K562 (cell line): ENCODE measurements at regions not wholly inside any gene's neighbourhood (a gene's known extent, or its start where the extent isn't known, plus 50 kb on each side); places are given as distances from the start of the nearest gene placed in this dataset.

Experiments used
- ATAC-seq: fragments of 200-7000 bp; cut with Tn5 transposase; 3 replicates; pipeline ENCODE4 v1.9.1; 2020; ENCODE audit warnings: moderate library complexity
- BruUV-seq: library from RNA; stranded (reverse); fragments of 400-500 nt; replicated peaks from 2 replicates; lab custom pipeline; 2021; lab: Mats Ljungman, UMichigan
- CTCF ChIA-PET: fragments of 300-600 bp; formaldehyde crosslinking; extraction: SDS; loops from one replicate; lab custom pipeline; 2021; ENCODE audit warnings: low intra/inter-chr PET ratio; lab: Yijun Ruan, JAX
- POLR2A ChIA-PET: fragments of 300-600, 350-650 bp; sonication (Branson Sonifier 250); formaldehyde crosslinking; extraction: SDS; loops from one replicate; lab custom pipeline; 2021; ENCODE audit warnings: antibody characterized with exemption, inconsistent platforms; lab: Yijun Ruan, JAX
- DNase-seq, 4 experiments: peaks; one replicate each; pipeline versions ENCODE4 v3.0.0 to v3.0.0-alpha.2; 2011 to 2018; ENCODE audit warnings: low spot score in 3 of 4, mixed read lengths in 3 of 4; ENCODE audit errors: extremely low read depth in 1 of 4
- FAIRE-seq: peaks from 2 replicates; lab custom pipeline; 2011; peaks lifted over from hg19 to GRCh38; lab: Jason Lieb, UNC
- H2AFZ ChIP-seq: 2 replicates; pipeline ENCODE4 v1.6.0; 2011; ENCODE audit warnings: low read depth, low read length, control low read depth, inconsistent platforms
- H3K27ac ChIP-seq: fragments of 200-600 bp; 3 replicates; pipeline ENCODE4 v1.8.0; 2011; ENCODE audit warnings: low read depth, mild to moderate bottlenecking, control low read depth, inconsistent platforms, low read length, moderate library complexity, mixed read lengths; ENCODE audit errors: extremely low read depth
- H3K27me3 ChIP-seq, 2 experiments: fragments of 300-600 bp in 1 of 2; 2 replicates in 1 of 2; 3 replicates in 1 of 2; pipeline versions ENCODE4 v1.6.0 to v1.8.0; 2011; ENCODE audit warnings: inconsistent platforms in 2 of 2, low read length in 2 of 2, mild to moderate bottlenecking in 1 of 2, mixed read lengths in 1 of 2, moderate library complexity in 1 of 2; ENCODE audit not compliant: control insufficient read depth in 2 of 2, insufficient read depth in 2 of 2
- H3K36me3 ChIP-seq: fragments of 300-600 bp; 3 replicates; pipeline ENCODE4 v1.8.0; 2011; ENCODE audit warnings: mild to moderate bottlenecking, low read length, inconsistent platforms; ENCODE audit not compliant: control insufficient read depth, insufficient read depth
- H3K4me1 ChIP-seq, 2 experiments: fragments of 200-600 bp in 1 of 2; replicated peaks in 1 of 2; 2 replicates in 1 of 2; 3 replicates in 1 of 2; pipeline versions ENCODE4 v1.5.1 to v1.8.0; 2011; ENCODE audit warnings: inconsistent platforms in 2 of 2, low read length in 2 of 2, mild to moderate bottlenecking in 1 of 2, mixed read lengths in 1 of 2, moderate library complexity in 1 of 2; ENCODE audit not compliant: control insufficient read depth in 2 of 2, insufficient read depth in 2 of 2
- H3K4me2 ChIP-seq: 2 replicates; pipeline ENCODE4 v1.6.1; 2011; ENCODE audit warnings: low read length, control low read depth, inconsistent platforms, mixed read lengths; ENCODE audit not compliant: insufficient read depth
- H3K4me3 ChIP-seq: fragments of 200-600 bp; sonication (generic), shearing (Covaris generic); 2 replicates; pipeline ENCODE4 v1.5.1; 2016; ENCODE audit warnings: control low read depth, inconsistent platforms
- H3K79me2 ChIP-seq: fragments of 200-600 bp; 3 replicates; pipeline ENCODE4 v1.8.0; 2011; ENCODE audit warnings: low read length, inconsistent platforms; ENCODE audit not compliant: control insufficient read depth, insufficient read depth
- H3K9ac ChIP-seq, 2 experiments: 2 replicates each; pipeline versions ENCODE4 v1.6.0 to v1.6.1; 2011; ENCODE audit warnings: low read depth in 2 of 2, low read length in 2 of 2, control low read depth in 1 of 2, inconsistent platforms in 1 of 2, mild to moderate bottlenecking in 1 of 2, mixed read lengths in 1 of 2; ENCODE audit not compliant: insufficient read depth in 1 of 2
- H3K9me1 ChIP-seq: one replicate; pipeline ENCODE4 v1.6.0; 2011; ENCODE audit warnings: inconsistent platforms, mild to moderate bottlenecking, low read length, moderate library complexity; ENCODE audit not compliant: control insufficient read depth, insufficient read depth
- H3K9me3 ChIP-seq: replicated peaks from 2 replicates; pipeline ENCODE4 v1.5.1; 2011; ENCODE audit warnings: low read depth, low read length, inconsistent platforms; ENCODE audit not compliant: control insufficient read depth, insufficient read depth
- H4K20me1 ChIP-seq: replicated peaks from 2 replicates; pipeline ENCODE4 v1.6.1; 2011; ENCODE audit warnings: low read length, inconsistent platforms, mixed read lengths; ENCODE audit not compliant: control insufficient read depth, insufficient read depth
- CBX5 ChIP-seq: IDR thresholded peaks from 2 replicates; pipeline ENCODE4 v1.6.1; 2014; ENCODE audit warnings: low read depth, borderline replicate concordance
- HNRNPK ChIP-seq: fragments of 200-400 bp; formaldehyde crosslinking; IDR thresholded peaks from one replicate; pipeline ENCODE4 v1.6.1; 2018; ENCODE audit warnings: mild to moderate bottlenecking, low read depth, low read length; ENCODE audit not compliant: poor library complexity, severe bottlenecking
- OTX1 ChIP-seq: fragments of 450-650 bp; formaldehyde crosslinking; IDR thresholded peaks from 2 replicates; pipeline ENCODE4 v1.4.0; 2022; ENCODE audit warnings: mild to moderate bottlenecking
- SMARCB1 ChIP-seq: IDR thresholded peaks from 2 replicates; pipeline ENCODE4 v1.6.1; 2011; ENCODE audit warnings: improper control_type of control experiment, low read depth; ENCODE audit not compliant: insufficient read length
- ZBTB5 ChIP-seq: fragments of 450-650 bp; IDR thresholded peaks from 2 replicates; pipeline ENCODE4 v1.6.1; 2017; ENCODE audit warnings: antibody characterized with exemption
- ZNF561 ChIP-seq: fragments of 450-650 bp; formaldehyde crosslinking; conservative IDR thresholded peaks from 2 replicates; pipeline ENCODE4 v1.4.0; 2020; ENCODE audit warnings: mild to moderate bottlenecking, moderate library complexity
- ZNF586 ChIP-seq: fragments of 450-650 bp; formaldehyde crosslinking; conservative IDR thresholded peaks from 2 replicates; pipeline ENCODE4 v1.4.0; 2020; ENCODE audit warnings: mild to moderate bottlenecking, moderate library complexity
- WGBS: fragments of 100-300 bp; shearing (Covaris generic); methylation state at CpG from one replicate; pipeline ENCODE4 v1.1.6; 2016; ENCODE audit warnings: low coverage, mixed read lengths; ENCODE audit not compliant: insufficient coverage; ENCODE audit errors: missing lambda C conversion rate; 5-methylcytosine and 5-hydroxymethylcytosine counted together
- in situ Hi-C: fragments of 300-500 bp; cut with MboI; formaldehyde crosslinking; loops from 4 replicates; pipeline ENCODE4 v1.15.0; 2018; ENCODE audit warnings: inconsistent platforms, mixed read lengths
- intact Hi-C: fragments of 100-400 bp; cut with micrococcal nuclease; formaldehyde crosslinking; loops from 2 replicates; pipeline ENCODE4 v1.14.2; 2022
- TF ChIP-seq, protein P1 (sequence below): fragments of 450-650 bp; IDR thresholded peaks from 2 replicates; pipeline ENCODE4 v1.6.1; 2017; ENCODE audit warnings: antibody characterized with exemption, mild to moderate bottlenecking

GRCh38 chr3:188948997-188949389 lies 222.8 kb upstream of the TPRG1 start:
- H3K4me3 ChIP-seq, result no peak overlapping the region
- no TSS peak for BruUV-seq
- CTCF ChIA-PET, result no interaction called here

More at GRCh38 chr3:188948997-188949389, 222.8 kb upstream of the TPRG1 start:
- no peak overlapping the region for H2AFZ ChIP-seq
- intact Hi-C loops, result no loop called here
- no peak for DNase-seq
- TF ChIP-seq ZNF561 (CRISPR knock-in tag), result no peak
- TF ChIP-seq HNRNPK, result no peak
- TF ChIP-seq SMARCB1, result no peak
- TF ChIP-seq OTX1 (CRISPR knock-in tag), result no peak
- no peak for TF ChIP-seq ZBTB5
- TF ChIP-seq, protein P1, sequence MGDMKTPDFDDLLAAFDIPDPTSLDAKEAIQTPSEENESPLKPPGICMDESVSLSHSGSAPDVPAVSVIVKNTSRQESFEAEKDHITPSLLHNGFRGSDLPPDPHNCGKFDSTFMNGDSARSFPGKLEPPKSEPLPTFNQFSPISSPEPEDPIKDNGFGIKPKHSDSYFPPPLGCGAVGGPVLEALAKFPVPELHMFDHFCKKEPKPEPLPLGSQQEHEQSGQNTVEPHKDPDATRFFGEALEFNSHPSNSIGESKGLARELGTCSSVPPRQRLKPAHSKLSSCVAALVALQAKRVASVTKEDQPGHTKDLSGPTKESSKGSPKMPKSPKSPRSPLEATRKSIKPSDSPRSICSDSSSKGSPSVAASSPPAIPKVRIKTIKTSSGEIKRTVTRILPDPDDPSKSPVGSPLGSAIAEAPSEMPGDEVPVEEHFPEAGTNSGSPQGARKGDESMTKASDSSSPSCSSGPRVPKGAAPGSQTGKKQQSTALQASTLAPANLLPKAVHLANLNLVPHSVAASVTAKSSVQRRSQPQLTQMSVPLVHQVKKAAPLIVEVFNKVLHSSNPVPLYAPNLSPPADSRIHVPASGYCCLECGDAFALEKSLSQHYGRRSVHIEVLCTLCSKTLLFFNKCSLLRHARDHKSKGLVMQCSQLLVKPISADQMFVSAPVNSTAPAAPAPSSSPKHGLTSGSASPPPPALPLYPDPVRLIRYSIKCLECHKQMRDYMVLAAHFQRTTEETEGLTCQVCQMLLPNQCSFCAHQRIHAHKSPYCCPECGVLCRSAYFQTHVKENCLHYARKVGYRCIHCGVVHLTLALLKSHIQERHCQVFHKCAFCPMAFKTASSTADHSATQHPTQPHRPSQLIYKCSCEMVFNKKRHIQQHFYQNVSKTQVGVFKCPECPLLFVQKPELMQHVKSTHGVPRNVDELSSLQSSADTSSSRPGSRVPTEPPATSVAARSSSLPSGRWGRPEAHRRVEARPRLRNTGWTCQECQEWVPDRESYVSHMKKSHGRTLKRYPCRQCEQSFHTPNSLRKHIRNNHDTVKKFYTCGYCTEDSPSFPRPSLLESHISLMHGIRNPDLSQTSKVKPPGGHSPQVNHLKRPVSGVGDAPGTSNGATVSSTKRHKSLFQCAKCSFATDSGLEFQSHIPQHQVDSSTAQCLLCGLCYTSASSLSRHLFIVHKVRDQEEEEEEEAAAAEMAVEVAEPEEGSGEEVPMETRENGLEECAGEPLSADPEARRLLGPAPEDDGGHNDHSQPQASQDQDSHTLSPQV, result no peak
- no peak for TF ChIP-seq CBX5
- TF ChIP-seq ZNF586 (CRISPR knock-in tag), result no peak
- TF ChIP-seq, all 486 proteins: peak for 0
- WGBS, result 4% methylated on average over 3 of the region's 4 CpGs
- Histone ChIP-seq H3K27me3 (no peaks in the 10 kb centered on the region), H3K27ac (no peak overlapping the region), H3K9me3 (no peaks in the 10 kb centered on the region), H3K36me3 (no peaks in the 10 kb centered on the region), H3K4me2 (no peak overlapping the region), H3K79me2 (no peaks in the 10 kb centered on the region), H3K9me1 (no peaks in the 10 kb centered on the region), H3K4me1 (peaks cover 0 to 6% of the 10 kb centered on the region in 2 experiments; a peak in 2 of 5 replicates), H4K20me1 (no peaks in the 10 kb centered on the region), H3K9ac (no peak overlapping the region)
- FAIRE-seq, result no peak
- no peak for ATAC-seq
- POLR2A ChIA-PET, result no interaction called here
- in situ Hi-C loops, result no loop called here
